Gastroesophageal sphincter (tissue), 3 donors: ENCODE measurements at regions not wholly inside any gene's neighbourhood (a gene's known extent, or its start where the extent isn't known, plus 50 kb on each side); places are given as distances from the start of the nearest gene placed in this dataset.

Source experiments
- CTCF ChIP-seq, 4 experiments: fragments of 200-600 bp in 2 of 4; fragments of 450-650 bp in 2 of 4; sonication (generic) in 1 of 4; IDR thresholded peaks; one replicate each; pipeline ENCODE4 v1.5.1; 2017 to 2019; ENCODE audit warnings: antibody characterized with exemption in 4 of 4, mild to moderate bottlenecking in 2 of 4, moderate library complexity in 2 of 4
- EP300 ChIP-seq: sonication (generic); formaldehyde crosslinking; IDR thresholded peaks from one replicate; pipeline ENCODE4 v1.6.1; 2017; ENCODE audit warnings: antibody characterized with exemption, mild to moderate bottlenecking
- POLR2A ChIP-seq, 2 donors: fragments of 450-650 bp; IDR thresholded peaks; one replicate each; pipeline ENCODE4 v1.6.1; 2017; ENCODE audit warnings: antibody characterized with exemption in 2 of 2, mild to moderate bottlenecking in 2 of 2, moderate library complexity in 1 of 2
- POLR2AphosphoS5 ChIP-seq: sonication (generic); formaldehyde crosslinking; IDR thresholded peaks from one replicate; pipeline ENCODE4 v1.6.1; 2017; ENCODE audit warnings: antibody characterized with exemption

- TF ChIP-seq CTCF (IDR thresholded peaks at IDR 0.05) (no peak), EP300 (no peak), POLR2A (IDR thresholded peaks at IDR 0.05) (no peak), POLR2AphosphoS5 (no peak)
Observed at GRCh38 chr18:67179726-67180125, 336.8 kb downstream of the DSEL start.
